ENCODE measurements at regions not wholly inside any gene's neighbourhood (a gene's known extent, or its start where the extent isn't known, plus 50 kb on each side); places are given as distances from the start of the nearest gene placed in this dataset.

- no peak for DNase-seq
These were observed 162.7 kb upstream of the SGK1 start for GRCh38 chr6:134480593-134480992.

DNA sequence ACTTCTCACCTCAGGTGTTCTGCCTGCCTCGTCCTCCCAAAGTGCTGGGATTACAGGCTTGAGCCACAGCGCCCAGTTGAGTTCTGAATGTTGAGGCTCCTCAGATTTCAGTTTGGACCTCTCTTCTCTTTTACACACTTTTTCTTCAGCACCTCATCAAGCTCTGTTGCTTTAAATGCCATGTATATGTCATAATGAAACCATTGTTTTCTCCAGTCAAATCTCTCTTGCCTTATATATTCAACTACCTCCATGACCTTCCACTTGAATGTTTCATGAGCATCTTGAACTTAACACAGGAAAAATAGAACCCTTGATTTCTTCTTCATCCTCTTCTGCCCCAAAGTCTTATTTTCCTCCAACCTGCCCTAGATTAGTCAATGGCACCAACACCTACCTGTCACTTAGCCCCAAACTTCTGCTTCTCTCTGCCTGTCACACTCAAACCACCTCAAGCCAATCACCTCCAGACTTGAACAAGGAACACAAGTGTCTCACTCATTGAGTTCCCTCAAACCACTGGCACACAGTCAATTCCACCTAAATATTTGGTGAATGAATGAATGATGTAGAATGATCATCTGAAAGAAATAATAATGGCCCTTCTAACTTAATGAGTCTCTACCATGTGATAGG is 161.0 kb upstream of the SGK1 start:
- no peak for DNase-seq

DNA sequence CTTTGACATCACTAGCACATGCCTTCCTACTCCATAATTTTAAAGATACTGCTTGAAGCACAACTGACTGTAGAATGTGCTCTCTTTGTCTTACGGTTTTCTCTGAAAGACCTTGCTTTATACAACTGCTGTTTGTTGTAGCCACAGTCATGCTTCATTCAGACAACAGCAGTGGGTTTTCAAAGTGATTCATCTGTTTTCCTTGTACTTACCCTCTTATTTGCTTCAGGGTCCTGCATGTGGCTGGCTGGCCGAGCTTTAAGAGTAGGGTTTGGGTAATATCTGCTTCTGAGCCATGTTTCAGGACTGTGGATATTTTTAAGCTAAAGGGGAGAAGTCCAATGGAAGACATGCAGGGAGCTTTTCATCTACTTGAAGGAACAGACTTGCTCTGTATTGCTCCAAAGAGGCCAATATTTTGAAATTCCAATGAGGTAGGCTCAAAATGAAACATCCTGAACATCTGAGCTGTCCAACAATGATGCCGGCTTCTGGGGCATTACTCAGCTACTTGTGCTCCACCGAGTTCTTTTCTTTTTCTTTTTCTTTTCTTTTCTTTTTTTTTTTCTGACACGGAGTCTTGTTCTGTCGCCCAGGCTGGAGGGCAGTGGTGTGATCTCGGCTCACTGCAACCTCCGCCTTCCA is 160.2 kb upstream of the SGK1 start:
- no peak for DNase-seq

DNA sequence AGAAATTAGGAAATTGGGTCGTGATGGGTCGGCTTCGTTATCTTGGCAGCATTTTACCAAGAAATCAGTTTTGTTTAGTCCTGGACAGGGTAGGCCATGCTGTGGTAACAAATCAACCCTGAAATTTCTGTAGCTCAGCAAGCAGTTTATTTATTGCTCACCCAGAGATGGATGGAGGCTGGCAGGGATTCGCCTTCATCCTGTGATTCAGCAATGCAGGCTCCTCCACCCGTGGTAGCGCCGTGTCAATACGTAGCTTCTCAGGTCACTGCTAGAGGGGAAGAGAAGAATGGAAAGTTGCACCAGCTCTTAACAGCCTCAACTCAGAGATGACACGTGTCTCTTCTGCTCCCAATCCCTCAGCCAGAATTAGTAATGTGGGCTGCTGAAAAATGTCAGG is 157.0 kb upstream of the SGK1 start:
- DNase-seq: no peak

- no peak for DNase-seq
These were observed 154.7 kb upstream of the SGK1 start for GRCh38 chr6:134472661-134473060.

DNA sequence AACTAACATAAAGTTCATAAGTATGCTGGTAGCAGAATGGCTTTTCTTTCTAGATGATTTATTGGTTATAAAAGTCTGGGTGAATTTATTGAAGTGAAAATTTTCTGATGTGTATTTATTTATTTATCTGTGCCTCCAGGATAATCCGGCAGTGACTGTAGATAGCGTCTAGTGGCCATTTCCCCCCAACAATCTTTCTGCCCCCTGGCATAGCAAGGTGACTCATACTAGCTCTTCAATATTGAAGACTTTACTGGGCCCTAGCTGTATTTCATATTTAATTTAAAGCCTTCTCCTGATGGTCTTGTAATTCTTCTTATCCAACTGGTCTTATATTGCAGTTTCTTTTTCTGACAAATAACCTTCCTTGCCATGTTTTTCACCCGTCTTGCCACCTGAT is 154.1 kb upstream of the SGK1 start:
- no peak for DNase-seq

- DNase-seq: no peak
These were observed 152.6 kb upstream of the SGK1 start for GRCh38 chr6:134470457-134470975.

- DNase-seq: no peak
These were observed 152.0 kb upstream of the SGK1 start for GRCh38 chr6:134469702-134470456.

DNA sequence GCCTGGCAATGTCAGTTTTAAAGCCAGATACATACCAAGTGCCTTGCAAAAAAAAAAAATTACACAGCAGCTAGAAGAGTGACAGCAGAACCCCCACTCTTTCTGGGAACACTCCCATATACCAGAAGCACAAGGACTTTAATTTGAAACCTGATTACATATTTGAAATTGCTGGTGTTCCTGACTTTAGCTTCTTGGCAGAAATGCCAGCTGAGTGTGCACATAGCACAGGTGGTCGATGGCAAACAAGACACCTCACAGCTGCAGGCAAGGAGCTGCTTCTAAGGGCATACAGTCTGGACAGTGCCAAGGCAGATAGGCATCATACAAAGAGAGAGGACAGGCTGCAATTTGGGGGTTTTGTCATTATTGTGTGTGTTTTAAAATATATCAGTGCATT is 150.7 kb upstream of the SGK1 start:
- DNase-seq: no peak

GRCh38 chr6:134467620-134468019 is 149.7 kb upstream of the SGK1 start:
- no peak for DNase-seq

GRCh38 chr6:134466771-134467525 is 149.0 kb upstream of the SGK1 start:
- DNase-seq: no peak

- DNase-seq: no peak
These were observed 146.9 kb upstream of the SGK1 start for GRCh38 chr6:134464690-134465411.

GRCh38 chr6:134458857-134459657 is 141.1 kb upstream of the SGK1 start:
- no peak for DNase-seq

- no peak for DNase-seq
These were observed 140.0 kb upstream of the SGK1 start for GRCh38 chr6:134457941-134458340.

GRCh38 chr6:134456226-134456625 is 138.3 kb upstream of the SGK1 start:
- DNase-seq: peak; percentile 42

DNA sequence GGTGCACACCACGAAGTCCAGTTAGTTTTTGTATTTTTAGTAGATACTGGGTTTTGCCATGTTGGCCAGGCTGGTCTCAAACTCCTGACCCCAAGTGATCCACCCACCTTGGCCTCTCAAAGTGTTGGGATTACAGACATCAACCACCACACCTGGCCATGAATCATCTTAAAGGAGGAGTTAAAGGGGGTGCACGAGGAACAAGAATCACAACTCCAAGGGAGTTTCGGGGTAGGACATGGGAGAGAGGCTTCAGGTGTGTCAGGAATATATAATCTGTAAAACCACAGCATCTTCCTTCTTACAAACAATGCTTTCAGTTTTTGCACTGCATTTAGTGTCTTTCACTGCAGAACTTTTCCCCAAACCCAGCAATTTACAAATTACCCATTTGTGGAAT is 137.4 kb upstream of the SGK1 start:
- no peak for DNase-seq

GRCh38 chr6:134454794-134455193 is 136.9 kb upstream of the SGK1 start:
- DNase-seq: no peak

DNA sequence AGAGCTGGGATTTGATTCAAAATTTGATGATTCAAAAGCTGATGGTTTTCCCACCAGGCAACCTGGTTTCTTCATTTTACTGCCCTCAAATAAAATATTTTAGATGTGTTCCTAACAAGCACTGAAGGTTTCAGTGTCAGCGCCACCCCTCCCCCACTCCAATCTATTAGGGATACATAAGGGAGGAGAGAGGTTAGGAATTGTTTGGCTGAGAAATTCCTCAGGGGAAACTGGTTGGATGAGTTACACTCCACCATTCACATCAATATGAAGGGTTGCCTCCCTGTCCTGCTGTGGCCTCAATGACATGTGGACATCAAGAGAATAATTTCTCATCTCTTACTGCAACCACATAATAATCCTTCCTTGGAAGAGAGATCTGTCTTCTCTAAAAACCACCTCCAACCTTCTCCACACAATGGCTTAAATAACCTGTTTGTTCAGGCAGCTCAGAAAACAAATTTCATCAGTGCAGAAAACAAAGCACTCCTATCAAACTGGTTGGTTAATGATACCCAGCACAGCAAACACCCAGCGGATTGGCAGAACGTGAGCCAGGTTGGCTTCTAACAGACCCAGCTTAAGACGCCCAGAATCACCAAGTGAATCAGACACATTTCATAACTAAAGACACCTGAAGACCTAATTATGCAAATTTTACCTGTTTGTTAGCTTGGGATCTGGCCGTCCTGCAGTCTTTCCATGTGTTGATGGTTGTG is 136.0 kb upstream of the SGK1 start:
- no peak for DNase-seq

DNA sequence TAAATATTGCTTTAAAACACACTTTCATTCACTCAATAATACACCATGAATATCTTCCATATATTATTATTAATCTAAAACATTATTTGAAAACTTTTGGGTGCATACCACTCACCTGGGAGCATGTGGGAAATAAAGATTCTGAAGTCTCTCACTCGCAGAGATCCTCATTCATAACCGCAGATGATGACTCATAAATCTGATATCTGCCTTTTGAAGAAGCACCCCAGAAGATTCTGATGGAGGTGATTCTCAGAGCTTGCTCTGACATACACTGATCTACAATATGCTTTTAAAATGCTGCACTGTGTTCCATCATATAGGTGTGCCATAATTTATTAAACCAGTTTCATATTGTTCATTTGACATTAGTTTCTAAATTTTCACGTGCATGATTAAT is 135.0 kb upstream of the SGK1 start:
- peak; percentile 16 for DNase-seq

DNA sequence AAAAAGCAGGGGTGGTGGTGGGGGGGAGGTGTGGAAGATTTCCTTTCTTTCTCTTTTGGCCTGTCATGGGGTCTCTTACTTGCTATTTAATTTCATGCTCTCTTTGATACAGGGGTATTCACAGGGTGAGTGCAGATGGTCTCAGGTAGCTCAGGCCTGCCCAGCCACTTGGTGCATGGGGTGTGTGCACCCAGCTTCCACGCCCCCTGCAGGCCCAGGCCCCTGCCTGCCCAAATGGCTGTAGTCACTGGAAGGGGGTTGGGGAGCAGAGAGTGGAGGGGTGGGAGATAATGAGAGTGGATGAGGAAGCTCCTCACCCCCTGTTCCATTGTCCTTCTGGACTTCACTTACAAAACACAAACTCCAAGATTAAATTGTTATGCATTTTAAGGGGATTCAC is 133.6 kb upstream of the SGK1 start:
- no peak for DNase-seq

- no peak for DNase-seq
These were observed 131.9 kb upstream of the SGK1 start for GRCh38 chr6:134449781-134450180.
